ENCODE measurements at regions not wholly inside any gene's neighbourhood (a gene's known extent, or its start where the extent isn't known, plus 50 kb on each side); places are given as distances from the start of the nearest gene placed in this dataset.

DNA sequence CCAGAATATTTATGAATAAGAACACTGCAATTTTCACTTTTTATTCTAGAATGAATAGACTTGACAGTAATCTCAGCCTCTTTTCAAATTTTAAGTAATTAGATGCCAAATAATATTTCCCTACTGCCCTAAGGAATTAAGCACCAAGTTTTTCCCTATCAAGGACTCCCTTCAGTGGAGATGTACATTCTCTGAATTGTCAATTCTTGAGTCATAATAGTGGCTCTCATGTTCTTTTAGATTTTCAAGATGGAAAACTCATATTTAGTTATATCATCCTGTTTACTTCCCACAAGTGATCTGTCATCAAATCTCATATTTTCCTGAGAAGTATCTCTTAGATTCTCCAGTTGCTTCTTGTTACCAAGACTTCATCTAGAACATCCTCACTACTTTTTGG is 1248.9 kb upstream of the CHAC2 start:
- ChIA-PET POLR2A (no interaction called here), CTCF (no interaction called here)
- FAIRE-seq: no peak
- H3K4me1 ChIP-seq: no peaks in the 10 kb centered on the region
- no peak overlapping the region for H3K4me3 ChIP-seq
- no peak for ATAC-seq
- TF ChIP-seq HDAC2 (IDR thresholded peaks at IDR 0.05): no peak
- TF ChIP-seq RAD21 (conservative IDR thresholded peaks at IDR 0.05 in 1 of 2, IDR thresholded peaks at IDR 0.05 in 1 of 2): no peak
- no peaks in the 10 kb centered on the region for H3K9me3 ChIP-seq
- no peak overlapping the region for H3K4me2 ChIP-seq
- H3K27ac ChIP-seq: no peak overlapping the region
- no peak for DNase-seq (ENCODE audit: low read depth in 1 of 2, low spot score in 1 of 2)

- Histone ChIP-seq H3K4me2 (no peak overlapping the region), H3K4me1 (no peaks in the 10 kb centered on the region), H3K27ac (no peak overlapping the region), H3K9me3 (0 out of 3 replicates have a peak, but pooled peaks cover under 1% of the 10 kb centered on the region), H3K4me3 (no peak overlapping the region)
- ChIA-PET POLR2A (no interaction called here), CTCF (no interaction called here)
- TF ChIP-seq CEBPB (IDR thresholded peaks at IDR 0.05) (no peak), JUNB (IDR thresholded peaks at IDR 0.05) (no peak), POLR2A (IDR thresholded peaks at IDR 0.05; ENCODE audit: low read length) (no peak), EHF (CRISPR knock-in tag; IDR thresholded peaks at IDR 0.05) (no peak), CBX8 (IDR thresholded peaks at IDR 0.05) (no peak), BCL3 (IDR thresholded peaks at IDR 0.05) (no peak), TFCP2L1 (CRISPR knock-in tag; IDR thresholded peaks at IDR 0.05) (no peak), ATOH8 (CRISPR knock-in tag; IDR thresholded peaks at IDR 0.05; ENCODE audit: low read depth) (no peak), HDAC2 (IDR thresholded peaks at IDR 0.05) (no peak), SMC3 (IDR thresholded peaks at IDR 0.05) (no peak), MAZ (IDR thresholded peaks at IDR 0.05; ENCODE audit: borderline replicate concordance, low read depth, low read length) (no peak), TP53 (CRISPR knock-in tag; IDR thresholded peaks at IDR 0.05) (no peak)
- TF ChIP-seq, protein P1, sequence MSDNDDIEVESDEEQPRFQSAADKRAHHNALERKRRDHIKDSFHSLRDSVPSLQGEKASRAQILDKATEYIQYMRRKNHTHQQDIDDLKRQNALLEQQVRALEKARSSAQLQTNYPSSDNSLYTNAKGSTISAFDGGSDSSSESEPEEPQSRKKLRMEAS (IDR thresholded peaks at IDR 0.05): no peak
- no peak for FAIRE-seq
- ATAC-seq: no peak
- DNase-seq (ENCODE audit: low read depth in 1 of 2, low spot score in 1 of 2): no peak
- 61% methylated on average over 5 of the region's 5 CpGs for WGBS (ENCODE audit: missing lambda C conversion rate)
Observed at GRCh38 chr2:52512760-52513159, 1254.8 kb upstream of the CHAC2 start.

GRCh38 chr2:52510432-52510831 is 1257.2 kb upstream of the CHAC2 start:
- Histone ChIP-seq H3K4me3 (no peak overlapping the region), H3K4me1 (no peaks in the 10 kb centered on the region), H3K4me2 (no peak overlapping the region), H3K9me3 (0 out of 3 replicates have a peak, but pooled peaks cover 2% of the 10 kb centered on the region), H3K27ac (no peak overlapping the region)
- DNase-seq (ENCODE audit: low read depth in 1 of 2, low spot score in 1 of 2) (peak in 1 of 2 experiments; percentile 19), ATAC-seq (no peak), FAIRE-seq (no peak)
- ChIA-PET CTCF (no interaction called here), POLR2A (no interaction called here)
- 3% methylated on average over 1 of the region's 1 CpG for WGBS (ENCODE audit: missing lambda C conversion rate)
- no peak for TF ChIP-seq MAZ (IDR thresholded peaks at IDR 0.05; ENCODE audit: borderline replicate concordance, low read depth, low read length)
- TF ChIP-seq TFCP2L1 (CRISPR knock-in tag; IDR thresholded peaks at IDR 0.05): no peak
- no peak for TF ChIP-seq FOSL2 (IDR thresholded peaks at IDR 0.05)
- peak; percentile 43; the same call in 1 of the 2 replicates for TF ChIP-seq FOSL2 (CRISPR knock-in tag; IDR thresholded peaks at IDR 0.05)

- 52% methylated on average over 2 of the region's 2 CpGs for WGBS (ENCODE audit: missing lambda C conversion rate)
- CTCF ChIA-PET: no interaction called here
- Histone ChIP-seq H3K4me2 (no peak overlapping the region), H3K4me1 (no peaks in the 10 kb centered on the region), H3K4me3 (no peak overlapping the region), H3K27ac (no peak overlapping the region), H3K9me3 (peaks cover 1% of the 10 kb centered on the region; the same call in 1 of the 3 replicates)
- ATAC-seq (no peak), FAIRE-seq (no peak), DNase-seq (ENCODE audit: low read depth in 1 of 2, low spot score in 1 of 2) (no peak)
- TF ChIP-seq JUNB (IDR thresholded peaks at IDR 0.05) (no peak), ESRRA (IDR thresholded peaks at IDR 0.05; ENCODE audit: borderline replicate concordance, low read length) (no peak), NFE2L2 (conservative IDR thresholded peaks at IDR 0.05; ENCODE audit: low read length) (no peak)
- POLR2A ChIA-PET: no interaction called here
Observed at GRCh38 chr2:52502476-52502860, 1265.1 kb upstream of the CHAC2 start.

Measured in A549 (cell line).